Ovary (tissue), 3 donors: ENCODE measurements at regions not wholly inside any gene's neighbourhood (a gene's known extent, or its start where the extent isn't known, plus 50 kb on each side); places are given as distances from the start of the nearest gene placed in this dataset.

Experiments
- EP300 ChIP-seq: sonication (generic); formaldehyde crosslinking; IDR thresholded peaks from one replicate; pipeline ENCODE4 v1.6.1; 2017; ENCODE audit warnings: antibody characterized with exemption
- POLR2A ChIP-seq: fragments of 450-650 bp; IDR thresholded peaks from one replicate; pipeline ENCODE4 v1.6.1; 2017; ENCODE audit warnings: antibody characterized with exemption, mild to moderate bottlenecking, moderate library complexity
- TF ChIP-seq, protein P1 (sequence below), 3 donors: fragments of 450-650 bp in 2 of 3; fragments of 200-600 bp in 1 of 3; IDR thresholded peaks; one replicate each; pipeline versions ENCODE4 v1.5.1 to v1.8.0; 2016 to 2022; ENCODE audit warnings: antibody characterized with exemption in 3 of 3, mild to moderate bottlenecking in 1 of 3
- donor health status: DM: no; HTN: no; CAD: no.

DNA sequence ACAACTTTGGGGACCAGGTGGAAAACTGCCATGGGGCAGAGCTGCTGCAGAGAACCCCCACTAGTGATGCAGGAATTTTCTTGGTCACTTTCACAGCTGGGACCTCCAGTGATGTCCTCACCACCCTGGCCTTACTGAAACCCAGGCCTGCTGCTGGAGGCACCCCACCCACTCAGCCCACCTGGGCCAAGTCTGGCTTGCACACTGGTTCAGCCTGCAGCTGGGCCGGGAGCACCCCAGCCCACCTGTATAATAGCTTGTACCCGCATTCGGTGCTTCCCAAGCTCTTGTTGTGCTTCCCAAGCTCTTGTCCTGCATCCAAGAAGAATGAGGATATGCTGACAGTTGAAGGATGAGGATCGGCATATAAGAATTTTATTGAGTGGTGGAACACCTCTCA lies 86.4 kb upstream of the ZMAT1 start:
- TF ChIP-seq, protein P1, sequence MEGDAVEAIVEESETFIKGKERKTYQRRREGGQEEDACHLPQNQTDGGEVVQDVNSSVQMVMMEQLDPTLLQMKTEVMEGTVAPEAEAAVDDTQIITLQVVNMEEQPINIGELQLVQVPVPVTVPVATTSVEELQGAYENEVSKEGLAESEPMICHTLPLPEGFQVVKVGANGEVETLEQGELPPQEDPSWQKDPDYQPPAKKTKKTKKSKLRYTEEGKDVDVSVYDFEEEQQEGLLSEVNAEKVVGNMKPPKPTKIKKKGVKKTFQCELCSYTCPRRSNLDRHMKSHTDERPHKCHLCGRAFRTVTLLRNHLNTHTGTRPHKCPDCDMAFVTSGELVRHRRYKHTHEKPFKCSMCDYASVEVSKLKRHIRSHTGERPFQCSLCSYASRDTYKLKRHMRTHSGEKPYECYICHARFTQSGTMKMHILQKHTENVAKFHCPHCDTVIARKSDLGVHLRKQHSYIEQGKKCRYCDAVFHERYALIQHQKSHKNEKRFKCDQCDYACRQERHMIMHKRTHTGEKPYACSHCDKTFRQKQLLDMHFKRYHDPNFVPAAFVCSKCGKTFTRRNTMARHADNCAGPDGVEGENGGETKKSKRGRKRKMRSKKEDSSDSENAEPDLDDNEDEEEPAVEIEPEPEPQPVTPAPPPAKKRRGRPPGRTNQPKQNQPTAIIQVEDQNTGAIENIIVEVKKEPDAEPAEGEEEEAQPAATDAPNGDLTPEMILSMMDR (IDR thresholded peaks at IDR 0.05): no peak
- no peak for TF ChIP-seq EP300
- no peak for TF ChIP-seq POLR2A
